ENCODE measurements at regions not wholly inside any gene's neighbourhood (a gene's known extent, or its start where the extent isn't known, plus 50 kb on each side); places are given as distances from the start of the nearest gene placed in this dataset.

DNA sequence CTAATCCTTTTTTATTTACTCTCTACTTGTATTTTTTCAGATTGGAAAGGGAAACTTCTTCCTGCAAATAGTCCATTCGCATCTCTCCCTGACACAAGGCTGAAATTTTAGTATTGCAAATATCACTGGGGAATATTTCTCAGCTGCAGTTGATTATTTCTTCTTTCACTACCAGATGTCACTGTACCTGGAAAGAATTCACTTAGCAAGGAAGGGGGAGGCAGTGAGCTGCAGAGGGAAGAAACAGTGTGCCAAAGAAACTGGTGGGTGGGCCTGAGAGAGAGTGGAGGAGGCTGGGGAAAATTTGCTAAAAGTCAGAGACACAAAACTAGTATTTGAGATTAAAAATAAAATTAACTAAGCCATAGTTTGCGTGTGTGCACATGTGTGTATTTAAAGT, 142.3 kb upstream of the STT3B start:
- TF ChIP-seq, protein P1, sequence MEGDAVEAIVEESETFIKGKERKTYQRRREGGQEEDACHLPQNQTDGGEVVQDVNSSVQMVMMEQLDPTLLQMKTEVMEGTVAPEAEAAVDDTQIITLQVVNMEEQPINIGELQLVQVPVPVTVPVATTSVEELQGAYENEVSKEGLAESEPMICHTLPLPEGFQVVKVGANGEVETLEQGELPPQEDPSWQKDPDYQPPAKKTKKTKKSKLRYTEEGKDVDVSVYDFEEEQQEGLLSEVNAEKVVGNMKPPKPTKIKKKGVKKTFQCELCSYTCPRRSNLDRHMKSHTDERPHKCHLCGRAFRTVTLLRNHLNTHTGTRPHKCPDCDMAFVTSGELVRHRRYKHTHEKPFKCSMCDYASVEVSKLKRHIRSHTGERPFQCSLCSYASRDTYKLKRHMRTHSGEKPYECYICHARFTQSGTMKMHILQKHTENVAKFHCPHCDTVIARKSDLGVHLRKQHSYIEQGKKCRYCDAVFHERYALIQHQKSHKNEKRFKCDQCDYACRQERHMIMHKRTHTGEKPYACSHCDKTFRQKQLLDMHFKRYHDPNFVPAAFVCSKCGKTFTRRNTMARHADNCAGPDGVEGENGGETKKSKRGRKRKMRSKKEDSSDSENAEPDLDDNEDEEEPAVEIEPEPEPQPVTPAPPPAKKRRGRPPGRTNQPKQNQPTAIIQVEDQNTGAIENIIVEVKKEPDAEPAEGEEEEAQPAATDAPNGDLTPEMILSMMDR (IDR thresholded peaks at IDR 0.05), result no peak
- TF ChIP-seq POLR2A (IDR thresholded peaks at IDR 0.05) (no peak), POLR2AphosphoS5 (IDR thresholded peaks at IDR 0.05) (no peak)

Measured in stomach (tissue), 4 donors.